OCI-M2 (cell line): ENCODE measurements at regions not wholly inside any gene's neighbourhood (a gene's known extent, or its start where the extent isn't known, plus 50 kb on each side); places are given as distances from the start of the nearest gene placed in this dataset.

ENCODE experiments used
- DNase-seq: peaks from one replicate; lab custom pipeline; 2025; ENCODE audit not compliant: unreplicated experiment; lab: John Stamatoyannopoulos, UW

GRCh38 chr6:15780437-15780836 is 117.6 kb upstream of the DTNBP1 start:
- DNase-seq, result no peak

- no peak for DNase-seq
Measured at GRCh38 chr6:15779726-15780125, 116.9 kb upstream of the DTNBP1 start.

GRCh38 chr6:15776458-15776980 is 113.7 kb upstream of the DTNBP1 start:
- DNase-seq, result no peak

GRCh38 chr6:15775741-15776140 is 112.9 kb upstream of the DTNBP1 start:
- DNase-seq, result no peak

GRCh38 chr6:15775076-15775634 is 112.3 kb upstream of the DTNBP1 start:
- DNase-seq, result no peak

GRCh38 chr6:15773806-15774410 is 111.1 kb upstream of the DTNBP1 start:
- no peak for DNase-seq

GRCh38 chr6:15770347-15771143 is 107.7 kb upstream of the DTNBP1 start:
- DNase-seq, result no peak

GRCh38 chr6:15769511-15770018 is 106.7 kb upstream of the DTNBP1 start:
- DNase-seq, result no peak

- no peak for DNase-seq
Measured at GRCh38 chr6:15768999-15769398, 106.2 kb upstream of the DTNBP1 start.

- no peak for DNase-seq
Measured at GRCh38 chr6:15763837-15764236, 101.0 kb upstream of the DTNBP1 start.

GRCh38 chr6:15763364-15763763 is 100.5 kb upstream of the DTNBP1 start:
- no peak for DNase-seq

- DNase-seq, result no peak
Measured at GRCh38 chr6:15761045-15761502, 98.2 kb upstream of the DTNBP1 start.

GRCh38 chr6:15758631-15759215 is 95.9 kb upstream of the DTNBP1 start:
- no peak for DNase-seq

- DNase-seq, result no peak
Measured at GRCh38 chr6:15755526-15755925, 92.7 kb upstream of the DTNBP1 start.

- DNase-seq, result no peak
Measured at GRCh38 chr6:15754706-15755079, 91.9 kb upstream of the DTNBP1 start.

- DNase-seq, result no peak
Measured at GRCh38 chr6:15754035-15754705, 91.3 kb upstream of the DTNBP1 start.

- DNase-seq, result no peak
Measured at GRCh38 chr6:15752820-15753219, 90.0 kb upstream of the DTNBP1 start.

- no peak for DNase-seq
Measured at GRCh38 chr6:15751721-15752350, 89.0 kb upstream of the DTNBP1 start.

- no peak for DNase-seq
Measured at GRCh38 chr6:15748341-15748740, 85.5 kb upstream of the DTNBP1 start.

- no peak for DNase-seq
Measured at GRCh38 chr6:15747354-15747883, 84.6 kb upstream of the DTNBP1 start.
